ENCODE measurements at regions not wholly inside any gene's neighbourhood (a gene's known extent, or its start where the extent isn't known, plus 50 kb on each side); places are given as distances from the start of the nearest gene placed in this dataset.

DNA sequence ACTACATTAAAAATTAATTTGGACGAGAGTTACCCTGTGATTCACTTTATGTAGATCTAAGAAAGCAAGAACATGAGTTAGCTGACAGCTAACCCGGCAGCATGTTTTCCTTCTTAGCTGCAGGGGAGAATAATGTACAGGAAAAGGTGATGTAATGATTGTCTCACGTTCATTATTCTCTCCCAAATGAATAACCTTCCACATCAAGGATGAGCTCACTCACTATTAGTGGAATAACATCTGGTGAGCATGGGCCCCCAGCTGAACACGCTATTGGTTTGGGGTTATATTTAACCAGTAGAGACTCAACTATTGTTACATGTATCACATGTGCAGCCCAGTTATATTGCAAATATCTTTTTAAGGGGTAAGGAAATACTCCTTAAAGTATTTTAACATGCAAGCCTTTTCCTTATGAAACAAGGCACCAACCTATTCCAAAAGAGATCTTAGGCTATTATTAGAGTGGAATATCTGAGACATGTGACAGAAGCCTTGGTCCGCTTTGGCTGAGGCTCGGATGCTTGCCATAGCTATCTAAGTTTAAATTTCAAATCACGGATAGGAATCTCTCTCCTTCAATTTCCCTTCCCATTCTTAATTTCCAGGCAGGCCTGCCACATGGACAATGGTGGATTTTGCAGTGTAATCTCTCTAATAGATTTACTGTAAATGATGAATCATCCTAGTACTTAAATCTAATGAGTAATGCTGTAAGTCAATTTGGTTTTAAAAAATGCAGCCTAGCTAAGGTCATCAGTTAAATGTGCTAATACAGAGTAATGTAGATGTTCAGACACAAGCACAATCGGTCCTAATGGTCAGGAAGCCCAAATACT lies 99.0 kb upstream of the OTUD4 start:
- TF ChIP-seq EP300 (IDR thresholded peaks at IDR 0.05; ENCODE audit: borderline replicate concordance): no peak
- no peak for TF ChIP-seq ZBTB7A (IDR thresholded peaks at IDR 0.05; ENCODE audit: low read depth)

DNA sequence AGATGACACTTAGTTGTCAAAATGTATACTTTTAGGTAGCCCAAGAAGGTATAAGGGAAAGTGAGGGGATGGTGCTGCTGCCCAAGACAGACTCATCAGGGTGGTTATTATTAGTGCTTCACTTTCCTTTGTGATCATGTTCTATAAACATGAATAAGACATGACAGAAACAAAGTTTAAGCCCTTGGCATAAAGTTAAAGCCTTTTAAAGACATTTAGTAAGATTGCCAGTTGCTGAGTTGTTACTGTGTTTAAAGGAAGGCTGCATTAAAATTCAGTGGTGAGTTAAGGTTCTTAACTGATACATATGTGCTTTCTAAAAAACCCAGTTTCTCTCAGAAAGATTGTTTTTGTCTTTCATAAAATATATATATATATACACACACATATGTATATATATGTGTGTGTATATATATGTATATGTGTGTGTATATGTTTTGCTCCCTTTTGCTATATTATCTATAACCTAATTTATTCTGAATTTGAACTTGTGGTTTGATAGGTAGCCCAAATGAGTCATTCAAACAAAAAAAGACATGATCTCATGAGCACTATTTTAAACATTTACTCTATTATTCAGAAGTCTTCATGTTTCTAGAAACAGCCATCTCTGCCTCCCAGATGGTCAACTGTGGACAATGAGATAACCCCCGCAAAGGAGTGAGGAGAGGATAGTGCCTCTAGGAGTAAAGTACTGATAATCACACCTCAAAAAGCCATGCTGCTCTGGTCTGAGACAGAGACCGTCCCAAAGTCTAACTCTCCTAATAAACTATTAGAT lies 98.1 kb upstream of the OTUD4 start:
- TF ChIP-seq TEAD4 (IDR thresholded peaks at IDR 0.05) (no peak), CREB1 (IDR thresholded peaks at IDR 0.05; ENCODE audit: low read depth) (no peak), RAD21 (IDR thresholded peaks at IDR 0.05; ENCODE audit: low read depth) (no peak), EGR1 (IDR thresholded peaks at IDR 0.05) (no peak), FOXM1 (IDR thresholded peaks at IDR 0.05; ENCODE audit: borderline replicate concordance, low read depth) (no peak), EP300 (IDR thresholded peaks at IDR 0.05; ENCODE audit: borderline replicate concordance) (no peak), ZBTB7A (IDR thresholded peaks at IDR 0.05; ENCODE audit: low read depth) (no peak), YY1 (IDR thresholded peaks at IDR 0.05; ENCODE audit: low read depth) (no peak), TCF12 (IDR thresholded peaks at IDR 0.05; ENCODE audit: low read depth) (no peak), NFIC (IDR thresholded peaks at IDR 0.05) (no peak), TAF1 (IDR thresholded peaks at IDR 0.05; ENCODE audit: low read depth) (no peak), CEBPB (IDR thresholded peaks at IDR 0.05) (no peak)
- TF ChIP-seq, protein P1, sequence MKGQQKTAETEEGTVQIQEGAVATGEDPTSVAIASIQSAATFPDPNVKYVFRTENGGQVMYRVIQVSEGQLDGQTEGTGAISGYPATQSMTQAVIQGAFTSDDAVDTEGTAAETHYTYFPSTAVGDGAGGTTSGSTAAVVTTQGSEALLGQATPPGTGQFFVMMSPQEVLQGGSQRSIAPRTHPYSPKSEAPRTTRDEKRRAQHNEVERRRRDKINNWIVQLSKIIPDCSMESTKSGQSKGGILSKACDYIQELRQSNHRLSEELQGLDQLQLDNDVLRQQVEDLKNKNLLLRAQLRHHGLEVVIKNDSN (IDR thresholded peaks at IDR 0.05): no peak
- TF ChIP-seq, protein P2, sequence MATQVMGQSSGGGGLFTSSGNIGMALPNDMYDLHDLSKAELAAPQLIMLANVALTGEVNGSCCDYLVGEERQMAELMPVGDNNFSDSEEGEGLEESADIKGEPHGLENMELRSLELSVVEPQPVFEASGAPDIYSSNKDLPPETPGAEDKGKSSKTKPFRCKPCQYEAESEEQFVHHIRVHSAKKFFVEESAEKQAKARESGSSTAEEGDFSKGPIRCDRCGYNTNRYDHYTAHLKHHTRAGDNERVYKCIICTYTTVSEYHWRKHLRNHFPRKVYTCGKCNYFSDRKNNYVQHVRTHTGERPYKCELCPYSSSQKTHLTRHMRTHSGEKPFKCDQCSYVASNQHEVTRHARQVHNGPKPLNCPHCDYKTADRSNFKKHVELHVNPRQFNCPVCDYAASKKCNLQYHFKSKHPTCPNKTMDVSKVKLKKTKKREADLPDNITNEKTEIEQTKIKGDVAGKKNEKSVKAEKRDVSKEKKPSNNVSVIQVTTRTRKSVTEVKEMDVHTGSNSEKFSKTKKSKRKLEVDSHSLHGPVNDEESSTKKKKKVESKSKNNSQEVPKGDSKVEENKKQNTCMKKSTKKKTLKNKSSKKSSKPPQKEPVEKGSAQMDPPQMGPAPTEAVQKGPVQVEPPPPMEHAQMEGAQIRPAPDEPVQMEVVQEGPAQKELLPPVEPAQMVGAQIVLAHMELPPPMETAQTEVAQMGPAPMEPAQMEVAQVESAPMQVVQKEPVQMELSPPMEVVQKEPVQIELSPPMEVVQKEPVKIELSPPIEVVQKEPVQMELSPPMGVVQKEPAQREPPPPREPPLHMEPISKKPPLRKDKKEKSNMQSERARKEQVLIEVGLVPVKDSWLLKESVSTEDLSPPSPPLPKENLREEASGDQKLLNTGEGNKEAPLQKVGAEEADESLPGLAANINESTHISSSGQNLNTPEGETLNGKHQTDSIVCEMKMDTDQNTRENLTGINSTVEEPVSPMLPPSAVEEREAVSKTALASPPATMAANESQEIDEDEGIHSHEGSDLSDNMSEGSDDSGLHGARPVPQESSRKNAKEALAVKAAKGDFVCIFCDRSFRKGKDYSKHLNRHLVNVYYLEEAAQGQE (IDR thresholded peaks at IDR 0.05; ENCODE audit: low read depth): no peak
- TF ChIP-seq, protein P3, sequence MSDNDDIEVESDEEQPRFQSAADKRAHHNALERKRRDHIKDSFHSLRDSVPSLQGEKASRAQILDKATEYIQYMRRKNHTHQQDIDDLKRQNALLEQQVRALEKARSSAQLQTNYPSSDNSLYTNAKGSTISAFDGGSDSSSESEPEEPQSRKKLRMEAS (IDR thresholded peaks at IDR 0.05): no peak

DNA sequence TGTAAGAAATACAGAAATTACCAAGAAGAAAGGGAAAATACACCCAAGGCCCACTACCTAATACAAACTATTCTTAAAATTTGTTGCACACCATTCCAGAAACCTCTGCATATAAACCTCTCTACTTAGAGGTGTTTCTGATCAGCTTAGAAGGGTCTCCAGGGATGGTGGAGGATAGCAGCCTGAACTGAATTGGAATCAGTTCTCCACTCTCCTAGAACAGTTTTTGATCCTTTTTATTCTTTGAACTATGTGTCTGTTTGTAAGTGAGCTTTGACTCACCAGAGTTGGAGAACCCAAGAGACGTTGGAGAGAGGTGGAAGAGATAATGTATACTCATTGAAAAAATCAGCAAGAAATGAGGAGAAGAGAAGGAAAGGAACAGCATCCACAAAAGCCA lies 96.6 kb upstream of the OTUD4 start:
- TF ChIP-seq, protein P3 (IDR thresholded peaks at IDR 0.05): no peak
- TF ChIP-seq, protein P1 (IDR thresholded peaks at IDR 0.05): no peak
- TF ChIP-seq CEBPB (IDR thresholded peaks at IDR 0.05) (no peak), TEAD4 (IDR thresholded peaks at IDR 0.05) (no peak), TAF1 (IDR thresholded peaks at IDR 0.05; ENCODE audit: low read depth) (no peak), EGR1 (IDR thresholded peaks at IDR 0.05) (no peak), FOXM1 (IDR thresholded peaks at IDR 0.05; ENCODE audit: borderline replicate concordance, low read depth) (no peak), EP300 (IDR thresholded peaks at IDR 0.05; ENCODE audit: borderline replicate concordance) (no peak)
- TF ChIP-seq, protein P2 (IDR thresholded peaks at IDR 0.05; ENCODE audit: low read depth): no peak

DNA sequence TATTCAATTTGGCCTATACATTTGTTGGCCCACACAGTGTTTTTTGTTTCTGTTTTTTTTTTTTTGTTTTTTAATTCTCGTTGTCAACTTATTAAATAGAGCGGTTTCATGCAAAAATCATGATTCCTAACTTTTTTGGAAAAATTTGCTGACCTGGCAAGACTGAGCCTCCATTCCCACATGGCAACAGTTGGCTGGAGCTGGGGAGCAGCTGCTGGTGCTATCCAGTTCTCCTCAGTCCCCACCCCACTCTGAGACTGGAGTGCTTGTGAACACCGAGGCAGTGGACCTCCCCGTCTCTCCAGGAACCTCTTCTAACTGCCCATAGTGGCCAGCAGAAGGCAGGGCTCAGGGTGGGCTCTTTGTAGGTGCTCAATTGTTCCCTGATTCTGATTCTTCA lies 95.7 kb upstream of the OTUD4 start:
- no peak for TF ChIP-seq ZBTB7A (IDR thresholded peaks at IDR 0.05; ENCODE audit: low read depth)
- no peak for TF ChIP-seq TCF12 (IDR thresholded peaks at IDR 0.05; ENCODE audit: low read depth)
- no peak for TF ChIP-seq CEBPB (IDR thresholded peaks at IDR 0.05)
- TF ChIP-seq FOXM1 (IDR thresholded peaks at IDR 0.05; ENCODE audit: borderline replicate concordance, low read depth): no peak
- no peak for TF ChIP-seq TEAD4 (IDR thresholded peaks at IDR 0.05)
- no peak for TF ChIP-seq RAD21 (IDR thresholded peaks at IDR 0.05; ENCODE audit: low read depth)
- TF ChIP-seq EGR1 (IDR thresholded peaks at IDR 0.05): no peak
- no peak for TF ChIP-seq NFIC (IDR thresholded peaks at IDR 0.05)
- TF ChIP-seq, protein P2 (IDR thresholded peaks at IDR 0.05; ENCODE audit: low read depth): no peak

Data from Ishikawa (cell line).